K562 (cell line): ENCODE measurements at regions not wholly inside any gene's neighbourhood (a gene's known extent, or its start where the extent isn't known, plus 50 kb on each side); places are given as distances from the start of the nearest gene placed in this dataset.

Source experiments
- ADNP ChIP-seq: fragments of 200-800 bp; sonication (Bioruptor generic); IDR thresholded peaks from 2 replicates; pipeline ENCODE4 v1.6.1; 2016; ENCODE audit warnings: missing genetic modification characterization, missing compliant biosample characterization
- CSDE1 ChIP-seq, 2 experiments: fragments of 450-650 bp; IDR thresholded peaks; 2 replicates each; pipeline ENCODE4 v1.6.1; 2016; ENCODE audit warnings: mild to moderate bottlenecking in 1 of 2
- CXXC5 ChIP-seq: fragments of 250-450 bp; sonication (Bioruptor Pico); IDR thresholded peaks from 2 replicates; pipeline ENCODE4 v1.8.0; 2022; ENCODE audit warnings: inconsistent platforms, mild to moderate bottlenecking, moderate library complexity
- DIDO1 ChIP-seq: fragments of 450-650 bp; IDR thresholded peaks from 2 replicates; pipeline ENCODE4 v1.6.1; 2016; ENCODE audit warnings: low read depth, missing biosample characterization, missing genetic modification characterization
- GATA2 ChIP-seq: sonication (generic); formaldehyde crosslinking; IDR thresholded peaks from 2 replicates; pipeline ENCODE4 v1.4.0; 2020; ENCODE audit warnings: mild to moderate bottlenecking, missing genetic modification reagents
- KAT2B ChIP-seq: IDR thresholded peaks from one replicate; pipeline ENCODE4 v1.6.1; 2012; ENCODE audit warnings: low read depth, mild to moderate bottlenecking, control low read depth, inconsistent platforms, low read length, moderate library complexity
- MTA2 ChIP-seq: fragments of 450-650 bp; IDR thresholded peaks from 2 replicates; pipeline ENCODE4 v1.6.1; 2016; ENCODE audit warnings: low read depth
- NFXL1 ChIP-seq: fragments of 450-650 bp; formaldehyde crosslinking; IDR thresholded peaks from 2 replicates; pipeline ENCODE4 v1.4.0; 2021; ENCODE audit warnings: mild to moderate bottlenecking
- NR1H2 ChIP-seq: sonication (generic); formaldehyde crosslinking; IDR thresholded peaks from 2 replicates; pipeline ENCODE4 v1.4.0; 2020; ENCODE audit warnings: mild to moderate bottlenecking, missing genetic modification reagents
- RBBP5 ChIP-seq: fragments of 200-600 bp; sonication (generic); IDR thresholded peaks from 2 replicates; pipeline ENCODE4 v1.6.1; 2012; ENCODE audit warnings: borderline replicate concordance, mild to moderate bottlenecking, low read length, control low read depth, inconsistent platforms; ENCODE audit not compliant: insufficient read depth, poor library complexity, severe bottlenecking
- SMAD2 ChIP-seq: fragments of 150-350 bp; IDR thresholded peaks from 2 replicates; pipeline ENCODE4 v1.6.1; 2014; ENCODE audit warnings: low read depth, mild to moderate bottlenecking, low read length
- SNRNP70 ChIP-seq: fragments of 200-400 bp; formaldehyde crosslinking; optimal IDR thresholded peaks from 2 replicates; pipeline ENCODE3; 2017; ENCODE audit warnings: low read depth, low read length
- YY1 ChIP-seq, 3 experiments: IDR thresholded peaks; 2 replicates each; pipeline ENCODE4 v1.6.1; 2011; ENCODE audit warnings: low read length in 2 of 3, mild to moderate bottlenecking in 2 of 3, moderate library complexity in 2 of 3, borderline replicate concordance in 1 of 3, control low read depth in 1 of 3, low read depth in 1 of 3; ENCODE audit not compliant: insufficient read depth in 3 of 3, insufficient replicate concordance in 2 of 3, control insufficient read depth in 1 of 3, insufficient read length in 1 of 3; ENCODE audit errors: extremely low read depth in 1 of 3
- ZBTB17 ChIP-seq: fragments of 450-650 bp; formaldehyde crosslinking; IDR thresholded peaks from 2 replicates; pipeline ENCODE4 v1.4.0; 2020; ENCODE audit warnings: mild to moderate bottlenecking
- ZEB2 ChIP-seq: fragments of 450-650 bp; IDR thresholded peaks from 2 replicates; pipeline ENCODE4 v1.6.1; 2016
- ZNF398 ChIP-seq: fragments of 250-450 bp; sonication (Bioruptor Pico); IDR thresholded peaks from 2 replicates; pipeline ENCODE4 v1.8.0; 2021; ENCODE audit warnings: moderate library complexity, mild to moderate bottlenecking, inconsistent platforms
- ZNF518B ChIP-seq: fragments of 250-450 bp; sonication (Bioruptor Pico); IDR thresholded peaks from 2 replicates; pipeline ENCODE4 v1.5.0; 2021; ENCODE audit warnings: mild to moderate bottlenecking, moderate library complexity
- ZNF695 ChIP-seq: fragments of 450-650 bp; formaldehyde crosslinking; IDR thresholded peaks from 2 replicates; pipeline ENCODE4 v1.4.0; 2020; ENCODE audit warnings: mild to moderate bottlenecking, moderate library complexity
- TF ChIP-seq, protein P1 (sequence below): sonication (generic); formaldehyde crosslinking; IDR thresholded peaks from 2 replicates; pipeline ENCODE4 v1.8.0; 2023; ENCODE audit warnings: mild to moderate bottlenecking, missing genetic modification reagents
- TF ChIP-seq, protein P2 (sequence below): fragments of 250-450 bp; sonication (Bioruptor Pico); IDR thresholded peaks from 2 replicates; pipeline ENCODE4 v1.5.0; 2021; ENCODE audit warnings: mild to moderate bottlenecking, borderline replicate concordance

DNA sequence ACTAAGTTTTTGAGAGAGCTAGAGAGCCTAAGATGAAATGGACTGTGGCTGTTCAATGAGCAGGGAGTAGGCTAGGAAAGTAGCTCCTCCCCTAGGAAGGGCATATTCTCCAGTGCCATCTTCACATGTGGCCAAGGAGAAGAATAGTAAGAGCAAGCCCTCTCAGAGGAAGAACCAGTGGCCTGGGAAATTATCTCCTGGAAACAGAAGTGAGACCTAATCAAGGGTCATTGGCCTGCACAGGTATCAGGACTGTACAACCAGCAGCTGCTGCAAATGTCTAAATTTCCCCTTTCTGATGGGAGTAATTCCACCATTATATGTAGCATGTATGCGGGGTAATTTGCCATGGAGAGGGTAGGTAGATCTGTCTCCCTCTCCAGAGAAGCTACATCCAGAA, 334.8 kb upstream of the RASGEF1B start (continued):
- TF ChIP-seq, protein P1, sequence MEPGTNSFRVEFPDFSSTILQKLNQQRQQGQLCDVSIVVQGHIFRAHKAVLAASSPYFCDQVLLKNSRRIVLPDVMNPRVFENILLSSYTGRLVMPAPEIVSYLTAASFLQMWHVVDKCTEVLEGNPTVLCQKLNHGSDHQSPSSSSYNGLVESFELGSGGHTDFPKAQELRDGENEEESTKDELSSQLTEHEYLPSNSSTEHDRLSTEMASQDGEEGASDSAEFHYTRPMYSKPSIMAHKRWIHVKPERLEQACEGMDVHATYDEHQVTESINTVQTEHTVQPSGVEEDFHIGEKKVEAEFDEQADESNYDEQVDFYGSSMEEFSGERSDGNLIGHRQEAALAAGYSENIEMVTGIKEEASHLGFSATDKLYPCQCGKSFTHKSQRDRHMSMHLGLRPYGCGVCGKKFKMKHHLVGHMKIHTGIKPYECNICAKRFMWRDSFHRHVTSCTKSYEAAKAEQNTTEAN: no peak
- TF ChIP-seq SNRNP70: no peak
- no peak for TF ChIP-seq NR1H2 (CRISPR knock-in tag)
- peak; percentile 39 for TF ChIP-seq CXXC5 (CRISPR knock-in tag)
- no peak for TF ChIP-seq DIDO1
- no peak for TF ChIP-seq ZBTB17 (CRISPR knock-in tag)
- no peak for TF ChIP-seq ZNF518B (CRISPR knock-in tag)
- peak; percentile 78 for TF ChIP-seq GATA2
- TF ChIP-seq CSDE1 (IDR thresholded peaks at IDR 0.05): no peak
- no peak for TF ChIP-seq ZNF398 (CRISPR knock-in tag)
- TF ChIP-seq RBBP5: no peak
- no peak for TF ChIP-seq ZEB2
- no peak for TF ChIP-seq ADNP (tag)
- no peak for TF ChIP-seq KAT2B
- TF ChIP-seq, protein P2, sequence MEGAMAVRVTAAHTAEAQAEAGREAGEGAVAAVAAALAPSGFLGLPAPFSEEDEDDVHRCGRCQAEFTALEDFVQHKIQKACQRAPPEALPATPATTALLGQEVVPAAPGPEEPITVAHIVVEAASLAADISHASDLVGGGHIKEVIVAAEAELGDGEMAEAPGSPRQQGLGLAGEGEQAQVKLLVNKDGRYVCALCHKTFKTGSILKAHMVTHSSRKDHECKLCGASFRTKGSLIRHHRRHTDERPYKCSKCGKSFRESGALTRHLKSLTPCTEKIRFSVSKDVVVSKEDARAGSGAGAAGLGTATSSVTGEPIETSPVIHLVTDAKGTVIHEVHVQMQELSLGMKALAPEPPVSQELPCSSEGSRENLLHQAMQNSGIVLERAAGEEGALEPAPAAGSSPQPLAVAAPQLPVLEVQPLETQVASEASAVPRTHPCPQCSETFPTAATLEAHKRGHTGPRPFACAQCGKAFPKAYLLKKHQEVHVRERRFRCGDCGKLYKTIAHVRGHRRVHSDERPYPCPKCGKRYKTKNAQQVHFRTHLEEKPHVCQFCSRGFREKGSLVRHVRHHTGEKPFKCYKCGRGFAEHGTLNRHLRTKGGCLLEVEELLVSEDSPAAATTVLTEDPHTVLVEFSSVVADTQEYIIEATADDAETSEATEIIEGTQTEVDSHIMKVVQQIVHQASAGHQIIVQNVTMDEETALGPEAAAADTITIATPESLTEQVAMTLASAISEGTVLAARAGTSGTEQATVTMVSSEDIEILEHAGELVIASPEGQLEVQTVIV (CRISPR knock-in tag): no peak
- TF ChIP-seq YY1 (IDR thresholded peaks at IDR 0.05; ENCODE audit: borderline replicate concordance in 1 of 3, control insufficient read depth in 1 of 3, extremely low read depth in 1 of 3, insufficient read depth in 3 of 3, insufficient read length in 1 of 3, insufficient replicate concordance in 2 of 3, low read depth in 1 of 3, low read length in 2 of 3): peak in 1 of 3 experiments; percentile 22
- TF ChIP-seq NFXL1: no peak
- no peak for TF ChIP-seq SMAD2
- peak; percentile 92 for TF ChIP-seq MTA2
- TF ChIP-seq ZNF695: no peak
